ENCODE measurements at regions not wholly inside any gene's neighbourhood (a gene's known extent, or its start where the extent isn't known, plus 50 kb on each side); places are given as distances from the start of the nearest gene placed in this dataset.
"Not testable (repeated sequence)": the region's sequence is repeated elsewhere in the genome, so short reads cannot be mapped to it uniquely, and the experiment has no call there.

DNA sequence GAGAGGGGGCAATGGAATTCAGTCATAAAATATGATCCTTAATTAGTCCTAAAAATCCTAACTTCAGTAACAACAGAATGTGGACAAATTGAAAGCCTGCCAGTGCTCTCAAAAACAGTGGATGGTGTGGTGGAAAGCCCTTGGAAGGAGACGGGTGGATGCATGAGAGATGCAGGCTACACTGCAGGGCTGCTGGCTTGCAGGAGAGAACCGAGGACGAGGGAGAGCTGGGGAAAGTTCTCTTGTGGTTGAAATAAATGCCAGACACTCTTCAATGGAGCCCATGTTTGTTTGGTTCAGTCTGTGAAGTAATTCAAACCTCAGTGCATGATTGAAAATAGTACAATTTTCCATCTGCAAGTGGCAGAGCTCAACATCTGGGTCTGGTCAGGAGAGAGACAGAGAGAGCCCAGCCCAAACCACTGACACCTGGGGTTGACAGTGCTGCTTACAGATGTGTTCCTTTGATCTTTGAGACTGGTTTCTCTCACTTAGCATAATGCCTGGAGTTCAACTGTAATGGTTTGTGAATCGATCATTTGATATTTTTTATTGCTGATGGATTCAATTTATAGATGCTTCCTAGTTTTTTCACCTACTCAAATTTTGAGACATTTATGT is 544.9 kb downstream of the GOLGA6L6 start:
- H3K27ac ChIP-seq (ENCODE audit: low read depth, low read length); H3K4me2 ChIP-seq (ENCODE audit: insufficient read depth, low read length); H3K27me3 ChIP-seq (ENCODE audit: insufficient read depth, low read length); DNase-seq (ENCODE audit: insufficient read length, low spot score, missing footprints); H3K4me3 ChIP-seq (ENCODE audit: insufficient read depth, low read length); H3K79me2 ChIP-seq (ENCODE audit: insufficient read depth, low read length); H3K4me1 ChIP-seq (ENCODE audit: insufficient read depth, low read length); H2AFZ ChIP-seq (ENCODE audit: low read length); H3K36me3 ChIP-seq (ENCODE audit: insufficient read depth, low read length); H4K20me1 ChIP-seq (ENCODE audit: insufficient read depth, low read length); H3K9me3 ChIP-seq (ENCODE audit: low read depth, low read length): not testable (repeated sequence)

DNA sequence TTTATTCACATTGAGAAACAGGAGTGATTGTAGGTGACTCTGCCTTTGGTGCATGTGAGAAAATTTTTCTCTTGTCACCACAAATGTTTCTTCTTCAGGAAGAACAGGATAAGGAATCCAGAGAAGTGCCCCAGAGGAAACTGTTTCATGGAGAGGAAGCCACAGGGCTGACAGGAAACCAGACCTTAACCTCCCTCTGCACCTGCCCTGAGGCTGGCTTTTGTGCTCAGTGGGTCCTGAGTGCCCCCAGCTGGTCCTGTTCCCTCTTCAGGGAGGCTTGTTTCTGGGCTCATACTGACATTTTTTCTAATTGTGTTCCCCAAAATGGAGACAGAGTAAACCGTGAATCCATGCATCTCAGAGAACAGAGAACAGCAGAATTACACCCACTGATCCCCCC is 546.3 kb downstream of the GOLGA6L6 start:
- not testable (repeated sequence) for H3K27me3 ChIP-seq (ENCODE audit: insufficient read depth, low read length); H3K79me2 ChIP-seq (ENCODE audit: insufficient read depth, low read length); H3K36me3 ChIP-seq (ENCODE audit: insufficient read depth, low read length); H3K4me3 ChIP-seq (ENCODE audit: insufficient read depth, low read length); H3K27ac ChIP-seq (ENCODE audit: low read depth, low read length); DNase-seq (ENCODE audit: insufficient read length, low spot score, missing footprints); H3K9me3 ChIP-seq (ENCODE audit: low read depth, low read length); H3K4me1 ChIP-seq (ENCODE audit: insufficient read depth, low read length); H2AFZ ChIP-seq (ENCODE audit: low read length); H4K20me1 ChIP-seq (ENCODE audit: insufficient read depth, low read length); H3K4me2 ChIP-seq (ENCODE audit: insufficient read depth, low read length)

DNA sequence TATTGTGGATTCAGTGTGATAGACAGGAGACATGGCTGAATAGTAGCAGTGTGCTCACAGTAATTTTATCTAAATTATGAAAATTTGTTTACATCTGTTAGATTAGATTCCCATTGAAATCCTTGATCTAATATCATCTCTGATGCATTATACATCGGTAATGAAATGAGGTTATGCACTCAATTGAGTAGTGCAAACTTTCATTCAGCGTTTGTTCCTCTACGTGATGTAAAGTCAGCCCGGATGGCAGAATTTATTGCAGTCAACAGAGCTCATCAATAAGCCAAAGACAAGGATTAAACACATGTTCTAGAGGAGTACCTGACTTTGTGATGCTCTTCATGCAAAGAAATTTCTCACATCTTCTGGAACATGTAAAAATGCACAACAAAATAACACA is 549.2 kb downstream of the GOLGA6L6 start:
- no peak overlapping the region for H3K4me2 ChIP-seq (ENCODE audit: insufficient read depth, low read length)
- no peak for DNase-seq (ENCODE audit: insufficient read length, low spot score, missing footprints)

DNA sequence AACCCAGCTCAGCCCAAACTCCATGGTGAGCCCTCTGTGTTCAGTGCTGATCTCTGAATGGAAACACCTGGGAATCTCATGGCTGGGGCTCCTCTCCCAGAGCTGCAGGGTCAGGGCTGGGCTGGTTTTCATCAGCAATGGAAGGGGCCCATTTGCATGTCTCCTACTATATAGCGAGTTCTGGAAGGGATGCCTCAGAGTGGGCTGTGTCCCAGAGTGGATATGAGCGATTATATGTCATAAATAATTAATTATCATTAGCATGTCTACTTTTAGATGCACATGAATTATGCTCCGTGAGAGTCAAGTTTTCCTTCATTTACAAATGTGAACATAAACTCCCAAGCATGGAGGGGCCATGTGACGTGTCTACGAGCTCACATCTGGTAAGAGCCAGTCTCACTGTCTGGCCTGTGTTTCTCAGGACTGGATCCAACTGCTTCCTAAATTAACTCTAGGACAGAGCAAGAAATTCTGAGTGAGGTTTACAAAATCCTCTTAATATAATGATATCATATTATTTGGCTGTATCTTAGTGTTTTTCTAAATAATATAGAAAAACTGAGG is 553.4 kb downstream of the GOLGA6L6 start:
- no peak overlapping the region for H3K4me2 ChIP-seq (ENCODE audit: insufficient read depth, low read length)
- no peaks in the 10 kb centered on the region for H3K36me3 ChIP-seq (ENCODE audit: insufficient read depth, low read length)
- no peaks in the 10 kb centered on the region for H3K79me2 ChIP-seq (ENCODE audit: insufficient read depth, low read length)
- no peaks in the 10 kb centered on the region for H3K27me3 ChIP-seq (ENCODE audit: insufficient read depth, low read length)
- no peak overlapping the region for H2AFZ ChIP-seq (ENCODE audit: low read length)
- TF ChIP-seq, protein P1, sequence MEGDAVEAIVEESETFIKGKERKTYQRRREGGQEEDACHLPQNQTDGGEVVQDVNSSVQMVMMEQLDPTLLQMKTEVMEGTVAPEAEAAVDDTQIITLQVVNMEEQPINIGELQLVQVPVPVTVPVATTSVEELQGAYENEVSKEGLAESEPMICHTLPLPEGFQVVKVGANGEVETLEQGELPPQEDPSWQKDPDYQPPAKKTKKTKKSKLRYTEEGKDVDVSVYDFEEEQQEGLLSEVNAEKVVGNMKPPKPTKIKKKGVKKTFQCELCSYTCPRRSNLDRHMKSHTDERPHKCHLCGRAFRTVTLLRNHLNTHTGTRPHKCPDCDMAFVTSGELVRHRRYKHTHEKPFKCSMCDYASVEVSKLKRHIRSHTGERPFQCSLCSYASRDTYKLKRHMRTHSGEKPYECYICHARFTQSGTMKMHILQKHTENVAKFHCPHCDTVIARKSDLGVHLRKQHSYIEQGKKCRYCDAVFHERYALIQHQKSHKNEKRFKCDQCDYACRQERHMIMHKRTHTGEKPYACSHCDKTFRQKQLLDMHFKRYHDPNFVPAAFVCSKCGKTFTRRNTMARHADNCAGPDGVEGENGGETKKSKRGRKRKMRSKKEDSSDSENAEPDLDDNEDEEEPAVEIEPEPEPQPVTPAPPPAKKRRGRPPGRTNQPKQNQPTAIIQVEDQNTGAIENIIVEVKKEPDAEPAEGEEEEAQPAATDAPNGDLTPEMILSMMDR (IDR thresholded peaks at IDR 0.05; ENCODE audit: extremely low read depth, low read depth, low read length) = no peak
- H3K27ac ChIP-seq (ENCODE audit: low read depth, low read length) = no peak overlapping the region
- H3K9me3 ChIP-seq (ENCODE audit: low read depth, low read length) = peaks cover 3% of the 10 kb centered on the region
- H4K20me1 ChIP-seq (ENCODE audit: insufficient read depth, low read length) = no peaks in the 10 kb centered on the region
- H3K4me3 ChIP-seq (ENCODE audit: insufficient read depth, low read length) = no peak overlapping the region
- DNase-seq (ENCODE audit: insufficient read length, low spot score, missing footprints) = no peak
- no peaks in the 10 kb centered on the region for H3K4me1 ChIP-seq (ENCODE audit: insufficient read depth, low read length)

More for the DNA sequence above, 549.2 kb downstream of the GOLGA6L6 start:
- H3K79me2 ChIP-seq (ENCODE audit: insufficient read depth, low read length) = no peaks in the 10 kb centered on the region
- H4K20me1 ChIP-seq (ENCODE audit: insufficient read depth, low read length) = no peaks in the 10 kb centered on the region
- no peak overlapping the region for H3K4me3 ChIP-seq (ENCODE audit: insufficient read depth, low read length)
- TF ChIP-seq, protein P1 (IDR thresholded peaks at IDR 0.05; ENCODE audit: extremely low read depth, low read depth, low read length) = no peak
- H3K27me3 ChIP-seq (ENCODE audit: insufficient read depth, low read length) = no peaks in the 10 kb centered on the region
- no peaks in the 10 kb centered on the region for H3K36me3 ChIP-seq (ENCODE audit: insufficient read depth, low read length)
- H3K27ac ChIP-seq (ENCODE audit: low read depth, low read length) = no peak overlapping the region
- H3K9me3 ChIP-seq (ENCODE audit: low read depth, low read length) = no peaks in the 10 kb centered on the region
- H2AFZ ChIP-seq (ENCODE audit: low read length) = no peak overlapping the region
- H3K4me1 ChIP-seq (ENCODE audit: insufficient read depth, low read length) = no peaks in the 10 kb centered on the region

DNA sequence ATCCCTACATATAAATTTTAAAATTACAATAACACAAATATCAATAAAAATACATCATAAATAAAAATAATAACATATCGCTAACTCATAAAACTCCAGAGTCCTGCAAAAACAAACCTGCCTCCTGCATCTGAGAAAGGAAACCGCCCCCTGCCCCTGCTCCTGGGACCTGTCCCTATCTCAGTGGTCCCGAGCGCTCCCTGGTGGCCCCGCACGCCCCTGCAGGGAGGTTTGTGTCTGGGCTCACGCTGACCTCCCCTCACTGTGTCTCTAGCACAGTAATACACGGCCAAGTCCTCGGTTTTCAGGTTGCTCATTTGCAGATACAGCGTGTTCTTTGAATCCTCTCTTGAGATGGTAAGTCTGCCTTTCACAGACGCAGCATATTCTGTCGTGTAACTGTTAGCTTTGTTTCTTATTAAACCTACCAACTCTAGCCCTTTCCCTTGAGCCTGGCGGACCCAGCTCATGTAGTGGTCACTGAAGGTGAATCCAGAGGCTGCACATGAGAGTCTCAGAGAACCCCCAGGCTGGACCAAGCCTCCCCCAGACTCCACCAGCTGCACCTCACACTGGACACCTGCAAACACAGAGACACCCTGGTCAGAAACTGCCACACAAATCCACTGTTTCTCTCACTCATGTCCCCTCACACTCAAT is 554.1 kb downstream of the GOLGA6L6 start:
- Histone ChIP-seq H3K36me3 (ENCODE audit: insufficient read depth, low read length) (no peaks in the 10 kb centered on the region), H3K27ac (ENCODE audit: low read depth, low read length) (no peak overlapping the region), H2AFZ (ENCODE audit: low read length) (no peak overlapping the region), H3K4me1 (ENCODE audit: insufficient read depth, low read length) (no peaks in the 10 kb centered on the region), H3K4me2 (ENCODE audit: insufficient read depth, low read length) (no peak overlapping the region), H3K27me3 (ENCODE audit: insufficient read depth, low read length) (no peaks in the 10 kb centered on the region), H3K9me3 (ENCODE audit: low read depth, low read length) (peaks cover 3% of the 10 kb centered on the region), H3K4me3 (ENCODE audit: insufficient read depth, low read length) (no peak overlapping the region), H4K20me1 (ENCODE audit: insufficient read depth, low read length) (no peaks in the 10 kb centered on the region), H3K79me2 (ENCODE audit: insufficient read depth, low read length) (no peaks in the 10 kb centered on the region)
- TF ChIP-seq, protein P1 (IDR thresholded peaks at IDR 0.05; ENCODE audit: extremely low read depth, low read depth, low read length) = no peak
- DNase-seq (ENCODE audit: insufficient read length, low spot score, missing footprints) = peak; percentile 23
